WTC11 (cell line): ENCODE measurements at regions not wholly inside any gene's neighbourhood (a gene's known extent, or its start where the extent isn't known, plus 50 kb on each side); places are given as distances from the start of the nearest gene placed in this dataset.

Experiments
- CBFB ChIP-seq: sonication (generic); formaldehyde crosslinking; IDR thresholded peaks from 2 replicates; pipeline ENCODE4 v1.8.1; 2022; ENCODE audit warnings: mild to moderate bottlenecking, low read depth, missing genetic modification reagents
- TCF7 ChIP-seq: sonication (generic); formaldehyde crosslinking; IDR thresholded peaks from 2 replicates; pipeline ENCODE4 v1.8.0; 2022; ENCODE audit warnings: mild to moderate bottlenecking, low read depth, missing genetic modification reagents, moderate library complexity
- ZBTB21 ChIP-seq: sonication (generic); formaldehyde crosslinking; IDR thresholded peaks from 2 replicates; pipeline ENCODE4 v1.8.1; 2023; ENCODE audit warnings: mild to moderate bottlenecking, missing genetic modification reagents, borderline replicate concordance
- TF ChIP-seq, protein P1 (sequence below): sonication (generic); formaldehyde crosslinking; IDR thresholded peaks from 2 replicates; pipeline ENCODE4 v1.8.0; 2023; ENCODE audit warnings: missing genetic modification reagents
- TF ChIP-seq, protein P2 (sequence below): sonication (generic); formaldehyde crosslinking; IDR thresholded peaks from 2 replicates; pipeline ENCODE4 v1.8.0; 2022; ENCODE audit warnings: mild to moderate bottlenecking, missing genetic modification reagents

DNA sequence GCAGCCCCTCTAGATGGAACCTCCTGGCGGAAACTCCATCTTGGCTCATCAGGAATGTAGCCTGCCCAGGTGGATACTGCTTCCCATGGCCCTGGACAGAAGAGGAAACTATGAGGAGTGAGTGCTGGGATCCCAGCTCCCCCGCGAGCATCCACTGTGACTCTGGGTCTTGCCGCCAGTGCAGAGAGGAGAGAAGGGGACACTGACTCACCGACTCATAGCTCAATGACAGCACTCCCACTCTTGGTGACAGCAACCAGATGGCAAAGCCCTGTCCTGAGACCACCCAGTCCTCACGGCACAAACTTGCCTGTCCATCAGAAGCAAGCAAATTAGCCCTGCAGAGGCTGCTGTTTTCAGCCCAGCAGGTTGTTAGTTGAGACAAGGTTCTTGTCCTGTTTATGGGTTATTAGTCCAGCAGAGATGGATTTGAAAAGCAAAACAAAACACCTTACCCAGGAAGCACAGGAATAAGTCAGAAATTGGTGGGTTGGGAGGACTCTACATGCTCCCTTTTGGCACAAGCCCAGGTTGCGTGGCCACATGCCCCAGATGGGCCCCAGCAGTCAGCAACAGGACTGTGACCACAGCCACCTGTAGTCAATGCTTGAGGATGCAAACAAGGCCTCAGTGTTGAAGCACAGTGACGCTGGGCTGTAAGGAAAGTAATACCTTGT lies 111.5 kb upstream of the GLI2 start:
- TF ChIP-seq, protein P1, sequence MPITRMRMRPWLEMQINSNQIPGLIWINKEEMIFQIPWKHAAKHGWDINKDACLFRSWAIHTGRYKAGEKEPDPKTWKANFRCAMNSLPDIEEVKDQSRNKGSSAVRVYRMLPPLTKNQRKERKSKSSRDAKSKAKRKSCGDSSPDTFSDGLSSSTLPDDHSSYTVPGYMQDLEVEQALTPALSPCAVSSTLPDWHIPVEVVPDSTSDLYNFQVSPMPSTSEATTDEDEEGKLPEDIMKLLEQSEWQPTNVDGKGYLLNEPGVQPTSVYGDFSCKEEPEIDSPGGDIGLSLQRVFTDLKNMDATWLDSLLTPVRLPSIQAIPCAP (CRISPR knock-in tag): no peak
- TF ChIP-seq CBFB (CRISPR knock-in tag) (no peak), ZBTB21 (CRISPR knock-in tag) (no peak), TCF7 (CRISPR knock-in tag) (no peak)
- TF ChIP-seq, protein P2, sequence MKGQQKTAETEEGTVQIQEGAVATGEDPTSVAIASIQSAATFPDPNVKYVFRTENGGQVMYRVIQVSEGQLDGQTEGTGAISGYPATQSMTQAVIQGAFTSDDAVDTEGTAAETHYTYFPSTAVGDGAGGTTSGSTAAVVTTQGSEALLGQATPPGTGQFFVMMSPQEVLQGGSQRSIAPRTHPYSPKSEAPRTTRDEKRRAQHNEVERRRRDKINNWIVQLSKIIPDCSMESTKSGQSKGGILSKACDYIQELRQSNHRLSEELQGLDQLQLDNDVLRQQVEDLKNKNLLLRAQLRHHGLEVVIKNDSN: no peak
